HTR-8/SVneo (cell line): ENCODE measurements at regions not wholly inside any gene's neighbourhood (a gene's known extent, or its start where the extent isn't known, plus 50 kb on each side); places are given as distances from the start of the nearest gene placed in this dataset.
"Not testable (repeated sequence)": the region's sequence is repeated elsewhere in the genome, so short reads cannot be mapped to it uniquely, and the experiment has no call there.

Experiments used
- DNase-seq: peaks from one replicate; pipeline ENCODE4 v3.0.0; 2011; ENCODE audit warnings: low spot score, mixed read lengths; ENCODE audit not compliant: insufficient read length
- FAIRE-seq: peaks from 2 replicates; lab custom pipeline; 2011; peaks lifted over from hg19 to GRCh38; lab: Jason Lieb, UNC

- FAIRE-seq (no peak), DNase-seq (no peak)
Measured at GRCh38 chr5:67844924-67845323, 370.6 kb upstream of the PIK3R1 start.

DNA sequence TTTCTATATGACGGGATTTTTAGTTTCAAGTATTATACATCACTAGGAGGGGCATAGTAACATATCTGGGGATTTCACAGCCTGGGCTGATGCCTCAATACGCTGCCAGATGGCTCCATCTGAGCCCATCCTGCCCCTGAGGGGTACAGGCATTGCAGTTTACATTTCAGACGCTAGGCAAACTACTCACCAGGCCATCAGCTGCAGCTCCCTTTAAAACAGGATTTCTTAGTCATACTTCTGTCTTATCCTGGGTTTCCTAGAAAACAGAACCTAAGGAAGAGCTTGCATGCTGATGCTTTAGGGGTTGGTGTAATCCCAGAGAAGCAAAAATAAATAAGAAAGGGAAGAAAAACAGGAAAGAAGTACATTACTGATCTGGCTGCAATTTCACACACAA is 372.8 kb upstream of the PIK3R1 start:
- DNase-seq, result no peak
- no peak for FAIRE-seq

DNA sequence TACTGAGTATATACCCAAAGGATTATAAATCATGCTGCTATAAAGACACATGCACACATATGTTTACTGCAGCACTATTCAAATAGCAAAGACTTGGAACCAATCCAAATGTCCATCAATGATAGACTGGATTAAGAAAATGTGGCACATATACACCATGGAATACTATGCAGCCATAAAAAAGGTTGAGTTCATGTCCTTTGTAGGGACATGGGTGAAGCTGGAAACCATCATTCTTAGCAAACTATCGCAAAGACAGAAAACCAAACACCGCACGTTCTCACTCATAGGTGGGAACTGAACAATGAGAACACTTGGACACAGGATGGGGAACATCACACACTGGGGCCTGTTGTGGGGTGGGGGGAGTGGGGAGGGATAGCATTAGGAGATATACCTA is 378.3 kb upstream of the PIK3R1 start:
- FAIRE-seq, result not testable (repeated sequence)

GRCh38 chr5:67836496-67836895 is 379.1 kb upstream of the PIK3R1 start:
- FAIRE-seq, DNase-seq: not testable (repeated sequence)

More for the DNA sequence above, 378.3 kb upstream of the PIK3R1 start:
- not testable (repeated sequence) for DNase-seq

DNA sequence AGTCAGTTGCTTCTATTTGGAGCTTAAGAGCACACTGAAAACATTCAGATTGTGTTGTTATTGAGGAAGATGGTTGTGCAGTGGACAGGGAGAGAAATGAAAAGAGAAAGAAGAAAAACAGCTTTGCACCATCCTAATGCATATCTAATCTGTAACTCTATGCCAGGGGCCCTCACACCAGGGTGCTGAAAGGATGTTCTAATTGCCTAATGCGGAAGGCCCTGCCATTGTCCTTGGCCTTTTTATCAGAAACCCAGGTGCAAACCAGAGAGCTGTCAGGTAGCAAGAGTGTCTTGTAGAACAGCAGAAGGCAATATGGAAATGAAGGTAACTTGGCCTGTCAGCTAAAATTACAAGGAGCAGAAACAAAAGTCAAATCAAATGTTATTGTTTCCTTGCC is 384.5 kb upstream of the PIK3R1 start:
- DNase-seq (no peak), FAIRE-seq (no peak)

DNA sequence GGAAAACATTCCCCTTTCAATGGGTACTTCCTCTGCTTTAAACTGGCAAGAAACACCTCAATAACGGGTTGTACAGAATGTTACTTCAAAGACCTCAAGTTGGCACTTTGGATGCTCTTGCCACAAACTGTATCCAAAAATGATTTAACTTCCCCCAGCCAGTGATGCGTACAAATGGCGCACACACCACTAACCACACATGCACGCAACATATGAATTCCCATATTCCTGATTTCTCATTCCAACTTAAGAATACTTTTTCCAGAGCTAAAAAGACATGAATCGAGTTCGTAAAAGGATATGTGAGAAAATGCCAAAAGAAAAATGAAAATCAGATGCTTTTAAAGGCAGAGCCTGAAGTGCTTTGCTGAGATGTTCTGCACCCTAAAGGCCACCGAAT is 388.0 kb upstream of the PIK3R1 start:
- FAIRE-seq (no peak), DNase-seq (no peak)

DNA sequence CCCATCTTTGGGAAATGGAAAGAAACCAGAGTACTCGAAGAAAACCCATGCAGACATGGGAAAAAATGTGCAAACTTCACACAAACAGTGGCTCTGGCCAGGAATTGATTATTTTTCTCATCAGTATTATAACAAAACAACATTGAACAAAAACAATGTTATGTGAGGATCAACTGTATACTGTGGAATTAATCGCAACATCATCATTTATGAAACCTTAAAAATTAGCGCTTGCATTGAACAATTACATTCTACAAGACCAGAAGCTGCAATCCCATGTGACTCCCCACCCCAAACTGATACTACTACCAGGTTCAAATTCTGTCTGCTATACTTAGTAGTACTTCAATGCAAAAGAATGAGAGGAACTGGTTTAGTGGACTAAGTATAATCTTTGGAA is 390.7 kb upstream of the PIK3R1 start:
- DNase-seq, result no peak
- FAIRE-seq, result no peak

GRCh38 chr5:67817652-67818051 is 397.9 kb upstream of the PIK3R1 start:
- FAIRE-seq, result no peak
- DNase-seq, result no peak

GRCh38 chr5:67816456-67816855 is 399.1 kb upstream of the PIK3R1 start:
- no peak for FAIRE-seq
- no peak for DNase-seq

GRCh38 chr5:67815455-67816391 is 399.8 kb upstream of the PIK3R1 start:
- FAIRE-seq (no peak), DNase-seq (no peak)

DNA sequence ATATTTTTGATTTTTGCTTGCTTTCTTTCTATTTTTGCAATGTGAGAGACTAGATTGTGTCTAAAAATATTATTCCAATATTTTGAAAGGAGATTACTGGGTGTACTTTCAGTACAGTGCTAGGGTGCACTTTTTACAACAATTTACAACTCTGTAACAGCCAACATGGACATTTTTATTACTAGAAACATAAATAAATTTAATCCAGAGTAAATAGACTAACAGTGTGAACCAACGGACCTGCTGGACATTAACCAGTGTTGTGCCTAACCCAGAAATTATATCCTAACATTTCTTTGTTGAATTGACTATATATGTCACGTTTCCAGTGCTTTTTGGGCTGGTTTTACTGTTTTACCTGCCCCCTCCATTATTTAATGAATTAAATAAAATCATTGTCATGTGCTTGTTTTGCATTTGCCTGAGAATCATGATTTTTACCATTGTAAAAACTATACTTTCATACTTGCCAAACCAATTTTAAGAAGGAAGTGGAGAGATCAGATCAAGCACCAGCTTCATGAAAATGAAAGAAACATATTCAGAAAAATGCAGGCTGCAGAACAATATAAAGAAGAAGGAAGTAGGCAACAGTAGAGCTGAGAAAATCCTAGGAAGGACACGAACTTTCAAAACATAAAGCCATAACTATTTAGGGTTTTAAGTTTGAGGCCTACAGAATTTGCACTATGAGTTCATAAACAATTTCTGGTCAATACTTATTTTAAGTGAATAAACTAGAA is 400.8 kb upstream of the PIK3R1 start:
- FAIRE-seq, result no peak
- no peak for DNase-seq

DNA sequence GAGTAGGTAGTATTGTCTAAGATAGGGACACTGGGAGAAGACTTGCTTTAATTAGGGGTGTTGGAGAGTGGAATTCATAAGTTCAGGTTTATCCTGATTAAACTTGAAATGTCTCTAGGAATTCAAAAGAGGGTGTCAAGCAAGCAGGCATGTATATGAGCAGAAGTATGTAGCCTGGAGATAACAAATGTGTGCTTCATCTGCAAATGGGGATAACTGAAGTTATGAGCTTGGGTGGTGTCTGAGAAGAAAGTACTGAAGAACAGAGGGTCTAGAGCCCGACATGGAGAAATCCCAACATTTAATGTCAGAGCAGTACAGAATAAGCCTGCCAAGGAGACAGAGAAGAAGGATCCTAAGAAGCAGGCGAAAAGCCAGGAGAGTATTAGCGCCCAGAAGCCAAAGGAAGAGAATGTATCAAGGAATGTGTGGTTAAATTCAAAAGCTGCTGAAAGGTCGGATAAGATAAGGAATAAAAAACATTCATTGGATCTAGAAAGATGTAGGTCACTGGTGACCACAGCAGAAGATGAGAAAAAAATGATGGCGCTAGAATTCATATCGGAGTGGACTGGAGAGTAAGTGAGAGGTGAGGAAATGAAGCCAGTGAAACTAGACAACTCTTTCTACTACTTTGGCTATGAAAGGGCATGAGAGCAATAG is 401.5 kb upstream of the PIK3R1 start:
- no peak for DNase-seq
- no peak for FAIRE-seq

GRCh38 chr5:67809589-67809988 is 406.0 kb upstream of the PIK3R1 start:
- FAIRE-seq, result no peak

DNA sequence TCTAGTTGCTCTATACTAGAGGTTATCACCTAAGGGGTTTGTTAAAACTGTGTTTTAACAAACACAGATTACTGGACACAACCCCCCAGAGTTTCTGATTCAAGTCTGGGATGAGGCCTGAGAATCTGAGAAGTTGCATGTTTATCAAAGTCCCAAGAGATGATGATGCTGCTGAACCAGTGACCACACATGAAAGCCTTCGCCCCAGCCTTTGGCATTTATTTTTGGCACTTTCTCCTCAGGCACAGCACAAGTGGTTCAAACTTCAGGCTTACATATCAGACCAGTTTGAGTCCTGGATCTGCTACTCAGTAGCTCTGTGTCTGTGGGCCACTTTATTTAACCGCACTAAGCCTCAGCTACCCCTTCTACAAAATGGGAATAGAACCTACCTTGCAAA is 407.2 kb upstream of the PIK3R1 start:
- FAIRE-seq, result no peak

More at GRCh38 chr5:67809589-67809988, 406.0 kb upstream of the PIK3R1 start:
- no peak for DNase-seq

DNA sequence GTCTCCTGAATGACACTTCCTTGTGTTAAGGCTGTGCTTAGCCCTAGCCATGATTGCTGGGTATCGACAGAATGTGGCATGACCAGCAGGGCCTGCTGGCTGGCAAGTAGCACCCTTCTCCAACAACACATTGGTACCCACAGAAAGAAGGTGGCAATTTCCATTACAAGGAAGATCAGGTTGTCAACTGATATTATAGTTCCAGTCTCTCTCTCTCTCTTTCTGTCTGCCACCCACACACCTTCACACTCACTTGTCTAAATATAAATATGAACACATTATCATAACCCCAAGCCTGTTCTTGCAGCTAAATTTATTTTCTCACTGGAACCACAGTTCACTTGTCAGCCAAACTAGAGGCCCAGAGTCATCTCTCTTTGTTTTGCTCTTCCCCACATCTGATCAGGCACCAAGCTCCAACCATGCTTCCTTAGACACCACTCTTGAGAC is 408.1 kb upstream of the PIK3R1 start:
- no peak for FAIRE-seq

More for the DNA sequence above, 407.2 kb upstream of the PIK3R1 start:
- DNase-seq, result no peak

GRCh38 chr5:67806654-67807438 is 408.7 kb upstream of the PIK3R1 start:
- DNase-seq (no peak), FAIRE-seq (no peak)

More for the DNA sequence above, 408.1 kb upstream of the PIK3R1 start:
- DNase-seq, result no peak

- DNase-seq (no peak), FAIRE-seq (no peak)
Measured at GRCh38 chr5:67805666-67806348, 409.7 kb upstream of the PIK3R1 start.

- no peak for DNase-seq
- FAIRE-seq, result no peak
Measured at GRCh38 chr5:67802766-67803165, 412.8 kb upstream of the PIK3R1 start.

GRCh38 chr5:67799732-67800234 is 415.8 kb upstream of the PIK3R1 start:
- FAIRE-seq, result no peak
- no peak for DNase-seq
